OCI-LY3 (cell line): ENCODE measurements at regions not wholly inside any gene's neighbourhood (a gene's known extent, or its start where the extent isn't known, plus 50 kb on each side); places are given as distances from the start of the nearest gene placed in this dataset.

ENCODE experiments used
- CTCF ChIP-seq: fragments of 200-600, 300-600 bp; sonication (generic); IDR thresholded peaks from 2 replicates; pipeline ENCODE4 v1.5.1; 2014; ENCODE audit warnings: antibody characterized with exemption, low read length, low read depth
- EZH2phosphoT487 ChIP-seq: fragments of 200-600 bp; shearing (Covaris generic); IDR thresholded peaks from 2 replicates; pipeline ENCODE4 v1.6.1; 2018; ENCODE audit warnings: antibody characterized with exemption, mixed run types, low read depth

- TF ChIP-seq EZH2phosphoT487 (no peak), CTCF (no peak)
Measured at GRCh38 chr9:126173929-126174328, 152.7 kb upstream of the MVB12B start.
